ENCODE measurements at regions not wholly inside any gene's neighbourhood (a gene's known extent, or its start where the extent isn't known, plus 50 kb on each side); places are given as distances from the start of the nearest gene placed in this dataset.
A peak's percentile ranks its signal among the peaks of the same experiment; 100 is the strongest.
"Not testable (repeated sequence)": the region's sequence is repeated elsewhere in the genome, so short reads cannot be mapped to it uniquely, and the experiment has no call there.

DNA sequence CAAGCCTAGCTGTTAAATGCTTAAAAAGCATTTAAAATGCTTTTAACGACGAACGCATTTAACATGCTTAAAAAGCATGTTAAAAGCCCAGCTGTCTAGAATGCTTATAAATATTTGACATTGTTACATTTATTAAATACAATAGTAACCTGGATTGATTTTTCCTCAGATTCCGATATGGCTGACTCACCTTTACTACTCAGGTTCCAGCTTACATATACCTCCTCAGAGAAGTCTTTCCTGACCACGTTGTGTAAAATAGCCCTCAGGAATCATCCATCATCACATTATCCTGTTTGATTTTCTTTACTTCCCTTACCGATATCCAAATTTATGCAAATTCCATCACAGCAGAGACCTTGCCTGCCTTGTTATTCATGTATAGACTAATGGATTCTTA is 51.4 kb downstream of the SLC41A2 start:
- TF ChIP-seq CTCF (IDR thresholded peaks at IDR 0.05; ENCODE audit: low read length, missing control alignments), result no peak
- no peak overlapping the region for H3K4me3 ChIP-seq (replicated peaks; ENCODE audit: low read depth, low read length)
- DNase-seq (ENCODE audit: low read depth), result no peak

DNA sequence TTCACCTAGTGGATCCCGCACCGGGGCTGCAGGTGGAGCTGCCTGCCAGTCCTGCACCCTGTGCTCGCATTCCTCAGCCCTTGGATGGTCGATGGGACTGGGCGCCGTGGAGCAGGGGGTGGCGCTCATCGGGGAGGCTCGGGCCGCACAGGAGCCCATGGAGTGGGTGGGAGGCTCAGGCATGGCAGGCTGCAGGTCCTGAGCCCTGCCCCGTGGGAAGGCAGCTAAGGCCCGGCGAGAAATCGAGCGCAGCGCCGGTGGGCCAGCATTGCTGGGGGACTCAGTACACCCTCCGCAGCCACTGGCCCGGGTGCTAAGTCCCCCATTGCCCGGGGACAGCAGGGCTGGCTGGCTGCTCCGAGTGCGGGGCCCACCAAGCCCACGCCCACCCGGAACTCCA is 52.6 kb downstream of the SLC41A2 start:
- H3K4me3 ChIP-seq (replicated peaks; ENCODE audit: low read depth, low read length); DNase-seq (ENCODE audit: low read depth): not testable (repeated sequence)

GRCh38 chr12:104903648-104904423 is 54.3 kb downstream of the SLC41A2 start:
- TF ChIP-seq CTCF (IDR thresholded peaks at IDR 0.05; ENCODE audit: low read length, missing control alignments), result no peak
- peak; percentile 67 for DNase-seq (ENCODE audit: low read depth)
- H3K4me3 ChIP-seq (replicated peaks; ENCODE audit: low read depth, low read length), result no peak overlapping the region

- TF ChIP-seq CTCF (IDR thresholded peaks at IDR 0.05; ENCODE audit: low read length, missing control alignments), result no peak
- H3K4me3 ChIP-seq (replicated peaks; ENCODE audit: low read depth, low read length), result no peak overlapping the region
- no peak for DNase-seq (ENCODE audit: low read depth)
These were observed 56.0 kb downstream of the SLC41A2 start for GRCh38 chr12:104902125-104902524.

DNA sequence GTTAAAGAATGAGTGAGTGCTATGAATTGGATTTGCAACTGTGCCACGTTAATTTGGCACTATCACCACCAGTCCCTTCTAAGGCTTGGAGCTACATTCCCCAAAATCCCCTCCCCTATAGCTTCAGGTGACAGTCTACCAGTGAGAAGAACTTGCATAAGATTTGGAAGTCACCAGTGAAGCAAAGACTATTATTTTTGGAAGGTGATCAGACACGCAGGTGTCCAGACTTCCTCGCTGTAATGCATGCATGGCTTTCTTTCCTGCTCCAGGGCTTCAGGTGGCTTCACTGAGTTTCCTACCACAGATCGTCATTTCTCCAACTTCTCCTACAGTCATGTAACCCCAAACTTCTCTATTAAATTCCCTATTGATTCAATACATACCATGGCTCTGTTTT is 61.4 kb downstream of the SLC41A2 start:
- no peak overlapping the region for H3K4me3 ChIP-seq (replicated peaks; ENCODE audit: low read depth, low read length)
- TF ChIP-seq CTCF (IDR thresholded peaks at IDR 0.05; ENCODE audit: low read length, missing control alignments), result no peak
- DNase-seq (ENCODE audit: low read depth), result no peak

DNA sequence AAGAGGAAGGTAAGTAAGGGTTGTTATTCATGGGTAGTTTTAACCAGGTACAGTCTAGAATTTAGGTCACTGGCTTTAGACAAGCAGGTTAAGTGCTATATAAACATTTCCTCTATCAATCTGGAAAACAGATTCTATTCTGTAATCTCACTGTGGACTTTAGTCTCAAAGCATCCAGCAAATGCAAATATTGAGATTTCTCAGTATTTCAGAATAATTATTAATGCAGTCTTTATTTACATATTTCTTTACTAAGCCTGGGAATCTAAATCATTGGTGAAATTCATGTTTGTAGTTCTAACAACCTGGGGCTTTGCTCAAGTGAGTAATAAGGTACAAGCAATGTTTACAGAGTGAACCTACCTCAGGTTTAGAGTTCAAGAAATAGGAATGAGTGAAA is 61.9 kb downstream of the SLC41A2 start:
- no peak overlapping the region for H3K4me3 ChIP-seq (replicated peaks; ENCODE audit: low read depth, low read length)
- no peak for DNase-seq (ENCODE audit: low read depth)
- TF ChIP-seq CTCF (IDR thresholded peaks at IDR 0.05; ENCODE audit: low read length, missing control alignments), result no peak

DNA sequence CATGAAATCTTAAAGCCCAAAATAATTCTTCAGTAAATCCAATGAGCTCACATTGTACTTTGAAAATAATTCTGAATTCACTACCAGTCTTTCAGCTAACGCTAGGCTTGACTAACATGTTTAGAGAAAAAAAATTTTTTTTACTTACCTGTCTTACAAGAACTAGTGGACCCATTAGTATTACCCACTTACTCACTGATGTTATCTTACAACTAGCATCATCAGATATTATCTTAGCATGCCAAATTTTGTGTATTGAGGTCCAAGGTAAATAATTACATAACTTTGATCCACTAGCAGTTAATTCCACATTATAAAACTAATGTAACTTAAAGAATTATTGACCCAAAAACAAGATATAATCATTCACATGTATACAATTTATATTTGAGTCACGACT is 62.7 kb downstream of the SLC41A2 start:
- DNase-seq (ENCODE audit: low read depth), result no peak
- no peak overlapping the region for H3K4me3 ChIP-seq (replicated peaks; ENCODE audit: low read depth, low read length)
- no peak for TF ChIP-seq CTCF (IDR thresholded peaks at IDR 0.05; ENCODE audit: low read length, missing control alignments)

Data from fibroblast of pulmonary artery (primary cell).